ENCODE measurements at regions not wholly inside any gene's neighbourhood (a gene's known extent, or its start where the extent isn't known, plus 50 kb on each side); places are given as distances from the start of the nearest gene placed in this dataset.

GRCh38 chr7:96503597-96503996, 181.7 kb upstream of the SLC25A13 start:
- TF ChIP-seq CTCF (IDR thresholded peaks at IDR 0.05): no peak
- no peak for TF ChIP-seq POLR2A (IDR thresholded peaks at IDR 0.05)
- no peak for TF ChIP-seq POLR2AphosphoS5 (IDR thresholded peaks at IDR 0.05)
- TF ChIP-seq EP300 (IDR thresholded peaks at IDR 0.05; ENCODE audit: low read depth): no peak

Measured in transverse colon (tissue), 4 donors.